NCI-H187 treated with DMSO at 0.1 percent for 48 hours (cell line): ENCODE measurements at regions not wholly inside any gene's neighbourhood (a gene's known extent, or its start where the extent isn't known, plus 50 kb on each side); places are given as distances from the start of the nearest gene placed in this dataset.

ENCODE experiments used
- DNase-seq: peaks from one replicate; lab custom pipeline; 2025; lab: John Stamatoyannopoulos, UW

DNA sequence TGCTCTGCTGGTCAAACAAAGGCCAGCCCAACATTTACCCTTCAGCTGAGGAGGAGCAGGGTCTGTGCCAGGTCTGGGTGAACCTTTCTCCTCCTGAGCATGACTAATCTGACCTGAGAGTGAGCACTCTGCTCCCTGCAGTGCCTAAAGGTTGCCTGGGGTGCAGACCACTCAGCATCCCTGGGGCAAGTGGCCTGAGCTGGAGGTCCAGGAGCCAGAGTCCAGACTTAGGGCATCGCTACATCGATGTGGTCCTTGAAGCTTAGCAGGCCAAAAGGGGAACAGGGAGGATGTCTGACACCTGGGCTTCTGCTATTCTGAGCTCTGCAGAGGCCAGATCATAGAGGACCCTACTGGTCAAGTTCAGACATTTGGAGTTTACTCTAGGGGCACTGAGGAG, 119.1 kb downstream of the FAM43A start:
- no peak for DNase-seq

DNA sequence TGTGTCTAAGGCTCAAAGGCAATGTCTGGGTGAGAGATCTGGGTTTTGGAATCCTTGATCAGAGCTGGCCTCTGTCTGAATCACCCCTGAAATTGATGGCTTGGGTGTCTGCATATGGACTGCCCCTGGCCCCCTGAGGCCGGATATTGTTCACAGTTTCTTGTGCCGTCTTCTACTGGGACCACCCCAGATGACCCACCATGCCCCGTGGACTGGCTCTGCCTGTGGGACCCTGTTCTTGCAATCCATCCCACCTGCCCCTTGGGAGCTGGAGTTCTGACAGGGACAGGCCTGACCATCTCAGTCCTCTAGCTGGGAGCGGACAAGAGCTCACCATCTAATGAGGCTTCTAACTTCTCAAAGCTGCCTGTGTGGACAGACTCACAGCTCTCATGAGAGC, 119.9 kb downstream of the FAM43A start:
- DNase-seq = no peak

DNA sequence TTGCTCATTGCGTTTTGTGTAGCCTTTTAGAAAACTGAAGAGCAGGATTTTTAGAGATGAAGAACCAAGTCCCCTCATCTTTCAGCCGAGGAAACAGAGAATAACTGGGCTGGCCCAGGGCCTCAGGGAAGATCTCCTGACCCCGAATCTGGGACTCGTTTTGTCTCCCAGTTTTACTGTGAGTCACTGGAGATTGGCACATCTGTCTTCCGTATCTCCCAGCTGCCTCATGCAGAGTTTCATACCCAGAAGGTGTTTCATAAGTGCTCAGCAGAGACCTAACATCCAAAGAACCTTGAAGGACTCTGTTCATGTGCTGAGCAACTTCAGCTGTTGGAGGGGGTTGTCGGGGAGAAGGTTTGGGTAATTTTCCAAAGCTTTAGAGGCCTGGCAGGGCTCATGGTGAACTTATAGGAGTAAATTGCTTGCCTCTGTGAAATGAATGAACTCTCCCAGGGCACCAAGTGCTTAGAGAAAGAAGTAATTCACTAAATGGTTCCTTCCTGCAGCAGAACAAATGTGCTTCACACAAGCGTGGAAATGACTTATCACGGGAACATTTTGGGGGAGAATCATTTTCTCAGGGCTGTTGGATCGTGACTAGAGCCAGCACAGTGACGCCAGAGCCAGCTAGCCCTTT, 121.4 kb downstream of the FAM43A start:
- DNase-seq = no peak

DNA sequence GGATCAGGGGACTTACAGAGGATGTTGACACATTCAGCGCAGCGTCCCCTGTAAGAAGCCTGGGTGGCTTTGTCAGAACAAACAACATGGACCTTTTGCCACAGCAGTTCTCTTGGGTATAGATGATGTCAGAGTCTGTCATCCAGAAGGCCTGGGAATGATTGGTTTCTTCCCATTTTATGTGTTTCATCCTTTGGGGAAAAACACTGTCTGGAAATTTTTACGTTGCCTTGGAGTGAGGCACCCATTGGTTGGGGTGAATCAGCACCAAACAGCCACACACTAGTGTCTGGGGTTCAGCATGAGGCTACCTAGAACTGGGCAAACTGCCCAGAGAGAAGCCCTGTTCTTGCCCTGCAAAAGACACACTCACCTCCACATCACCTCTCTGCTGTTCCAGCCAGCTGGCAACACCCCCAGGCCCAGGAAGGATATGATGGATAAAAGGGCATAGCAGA, 123.0 kb downstream of the FAM43A start:
- DNase-seq = no peak

DNA sequence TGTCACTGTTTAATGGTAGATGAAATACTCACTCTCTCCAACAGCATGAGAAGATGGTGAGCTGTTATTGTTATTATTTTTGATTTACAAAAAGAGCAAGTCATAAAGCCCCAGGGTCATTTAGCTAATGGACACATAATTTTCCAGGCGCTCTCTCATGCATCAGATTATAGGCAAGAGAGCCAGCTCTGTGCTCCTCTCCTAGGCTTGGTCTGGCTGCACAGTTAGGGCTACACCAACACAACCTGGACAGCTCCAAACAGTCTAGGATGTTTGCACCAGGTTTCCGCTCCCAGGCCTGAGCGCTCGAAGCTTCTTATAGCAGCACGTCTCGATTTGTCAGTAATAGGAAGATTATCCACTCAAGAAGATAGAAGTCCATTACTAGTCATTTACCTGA, 123.7 kb downstream of the FAM43A start:
- no peak for DNase-seq

DNA sequence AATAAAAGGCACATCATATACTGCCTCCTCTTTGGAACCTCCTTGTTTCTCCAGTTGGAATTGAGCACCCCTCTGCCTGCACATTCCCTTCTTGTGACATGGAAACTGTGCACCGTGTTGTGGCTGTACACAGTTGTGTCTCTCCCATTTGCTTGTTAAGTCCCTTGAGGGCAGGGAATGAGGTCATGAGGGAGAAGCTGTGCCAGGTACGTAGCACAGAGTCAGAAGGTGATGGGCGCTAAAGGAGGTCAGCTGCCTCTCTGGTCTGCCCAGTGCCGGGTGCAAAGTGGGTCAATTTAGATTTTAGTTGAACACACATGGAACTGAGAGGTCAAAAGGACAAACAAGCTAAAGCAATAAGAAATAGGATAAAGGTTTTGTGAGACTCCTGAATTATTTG, 124.4 kb downstream of the FAM43A start:
- DNase-seq = no peak

DNA sequence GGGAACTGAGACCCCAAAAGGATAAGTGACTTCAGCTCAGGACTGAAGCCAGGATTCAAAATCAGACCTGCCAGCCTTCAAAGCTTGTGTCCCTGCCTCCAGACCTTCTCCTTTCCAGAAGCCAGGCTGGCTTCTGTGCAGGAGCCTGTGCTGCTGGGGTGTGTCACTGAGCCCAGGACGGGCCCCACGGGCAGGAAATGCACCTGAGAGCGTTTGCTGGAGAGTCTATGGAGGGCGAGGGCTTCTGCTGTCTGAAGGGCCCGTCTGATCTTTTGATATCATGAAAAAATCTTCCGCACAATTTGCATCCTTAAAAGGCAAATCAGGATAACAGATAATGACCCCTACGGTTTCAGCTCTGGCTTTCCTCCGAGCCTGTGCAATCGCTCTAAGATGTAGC, 125.4 kb downstream of the FAM43A start:
- no peak for DNase-seq

DNA sequence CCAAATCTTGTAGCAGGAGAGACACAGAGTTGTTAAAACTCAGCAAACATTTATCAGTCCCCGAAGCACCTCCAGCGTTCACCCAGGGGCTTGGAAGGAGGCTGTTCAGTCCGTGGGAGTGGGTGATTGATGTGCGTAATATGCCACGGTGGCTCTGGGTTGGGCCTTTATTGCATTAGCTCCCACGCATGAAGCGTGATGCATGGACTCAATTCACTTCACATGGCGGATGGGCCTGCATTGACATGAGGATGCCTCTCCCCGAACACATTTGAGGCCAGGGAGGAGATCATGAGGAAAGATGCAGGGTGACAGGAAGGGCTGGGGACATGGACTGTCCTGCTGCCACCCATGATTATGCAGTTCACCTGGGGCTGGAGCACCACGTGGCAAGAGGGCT, 126.5 kb downstream of the FAM43A start:
- no peak for DNase-seq

DNA sequence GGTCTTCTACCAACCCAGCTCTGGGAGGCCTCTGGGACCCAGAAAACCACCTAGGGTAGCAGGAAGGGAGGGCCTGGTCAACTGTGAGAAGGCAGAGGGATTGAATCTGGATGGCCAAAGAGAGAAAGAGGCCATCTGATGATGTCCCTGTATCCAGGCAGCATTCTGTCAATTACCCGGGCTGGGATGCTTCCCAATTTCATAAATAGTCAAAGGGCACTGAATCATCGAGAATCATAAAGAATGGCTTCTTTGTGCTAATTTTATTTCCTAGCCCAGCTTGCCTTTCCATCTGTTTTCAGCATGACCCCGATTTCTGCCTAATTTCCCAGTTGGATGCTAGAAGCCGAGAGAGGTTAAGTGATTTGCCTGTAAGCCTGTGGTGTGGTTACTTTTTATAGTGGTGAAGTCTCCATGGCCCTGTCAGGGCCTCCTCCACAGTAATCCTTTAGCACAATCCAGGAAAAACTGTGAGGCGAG, 129.2 kb downstream of the FAM43A start:
- no peak for DNase-seq

DNA sequence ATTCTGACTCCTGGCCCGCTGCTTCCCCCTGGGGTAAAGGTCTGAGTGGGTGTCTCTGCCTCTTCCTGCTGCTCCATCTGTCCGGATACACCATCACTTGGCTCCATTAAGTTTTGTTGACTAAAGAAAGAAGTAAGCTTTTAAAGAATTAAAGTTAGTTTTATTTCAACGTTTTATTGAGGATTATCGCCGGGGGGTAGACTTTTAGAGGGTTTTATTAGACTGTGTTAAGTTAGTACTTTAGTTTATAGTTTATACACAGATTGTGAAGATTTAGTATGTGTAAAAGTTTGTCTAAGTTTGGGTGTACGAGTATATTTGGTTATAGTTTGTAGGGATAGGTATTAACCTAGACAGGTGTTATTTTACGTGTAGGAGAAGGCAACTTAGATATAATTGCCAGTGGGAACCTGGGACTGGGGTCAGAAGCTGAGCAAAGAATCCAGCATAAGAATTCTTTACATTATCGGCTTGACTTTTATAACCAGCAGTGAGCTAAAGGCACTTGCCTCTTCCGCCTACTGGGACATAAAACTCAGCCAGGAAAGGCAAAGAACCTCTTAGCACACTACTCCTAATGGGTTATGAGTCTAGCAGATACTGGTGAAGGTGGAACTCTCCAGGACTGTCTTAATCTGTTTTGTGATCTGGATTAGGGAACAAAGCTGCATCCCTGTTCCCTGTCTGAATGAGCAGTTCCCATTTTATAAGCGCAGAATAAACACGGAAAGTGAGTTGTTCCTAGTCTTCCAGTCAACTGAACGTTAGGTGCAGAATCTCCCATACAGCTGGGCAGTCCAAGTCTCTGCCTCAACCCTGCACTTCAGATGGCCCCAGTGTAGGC, 131.3 kb downstream of the FAM43A start:
- DNase-seq = no peak

DNA sequence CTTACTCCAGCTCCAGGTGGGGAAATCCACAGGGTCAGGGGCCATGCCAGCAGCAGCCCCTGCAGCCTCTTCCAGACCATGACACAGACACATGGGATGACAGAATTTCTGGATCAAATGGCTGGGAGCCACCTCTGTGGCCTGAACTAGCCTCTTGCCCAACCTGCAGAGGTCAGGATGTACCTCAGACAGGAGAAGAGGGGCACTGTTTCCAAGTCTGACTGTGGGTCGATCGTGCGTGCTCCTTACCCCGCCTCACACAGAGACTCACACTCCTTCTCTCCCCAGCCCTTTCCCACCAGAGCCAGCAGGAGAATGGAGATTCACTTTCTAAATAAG, 131.9 kb downstream of the FAM43A start:
- no peak for DNase-seq

DNA sequence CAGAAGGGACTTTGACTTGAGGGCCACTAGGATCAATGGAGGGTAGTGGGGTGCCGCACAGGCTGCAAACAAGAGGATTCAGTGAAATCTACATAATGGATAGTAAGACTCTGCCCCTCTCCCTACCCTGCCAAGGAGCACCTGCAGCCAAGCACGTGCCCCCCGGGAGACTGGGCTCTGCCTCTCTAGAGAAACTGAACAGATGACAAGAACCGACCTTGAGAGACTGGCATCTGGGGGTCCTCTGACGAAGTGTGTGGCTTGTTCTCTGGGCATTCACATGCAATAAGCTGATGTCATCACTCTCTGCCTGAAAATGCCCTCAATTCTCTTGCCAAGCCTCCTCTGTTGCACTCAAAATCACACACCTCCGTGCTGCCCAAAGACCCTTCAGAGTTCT, 132.3 kb downstream of the FAM43A start:
- no peak for DNase-seq

DNA sequence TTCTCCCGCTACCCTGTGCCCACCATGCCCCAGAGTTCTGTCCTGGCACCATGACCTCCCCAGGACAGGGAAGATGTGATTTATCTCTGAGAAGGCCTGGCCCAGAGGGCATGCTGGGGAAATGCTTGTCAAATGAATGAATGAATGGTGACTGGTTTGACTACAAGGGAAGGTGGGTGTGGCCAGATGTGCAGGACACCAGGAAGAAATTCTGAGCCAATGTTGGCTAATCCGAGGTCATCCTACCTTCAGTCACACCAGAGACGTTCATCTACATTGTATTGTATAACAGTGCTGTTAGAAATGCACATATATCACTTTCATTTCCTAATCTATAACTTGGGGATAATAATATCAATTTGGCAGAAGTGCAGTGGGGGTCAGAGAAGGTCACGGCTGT, 138.4 kb downstream of the FAM43A start:
- DNase-seq = no peak

DNA sequence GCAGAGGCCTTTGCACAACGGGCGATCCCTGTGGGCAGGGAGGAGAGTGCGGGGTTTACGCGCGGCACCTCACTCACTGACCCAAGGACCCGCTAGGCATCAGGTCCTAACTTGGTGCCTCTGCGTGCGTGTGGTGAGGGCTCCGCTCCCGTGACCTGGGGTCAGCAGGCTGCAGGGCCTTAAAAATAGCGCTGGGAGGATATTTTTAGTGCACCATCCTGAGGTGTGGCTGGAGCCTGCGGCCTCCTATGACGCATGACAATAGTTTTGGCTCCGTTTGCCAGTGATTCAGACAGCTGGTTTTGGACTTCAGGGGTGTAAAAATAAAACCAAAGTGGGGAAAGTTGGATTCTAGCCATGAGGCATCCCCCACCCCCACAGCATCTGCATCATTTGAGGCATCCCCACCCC, 139.0 kb downstream of the FAM43A start:
- no peak for DNase-seq

DNA sequence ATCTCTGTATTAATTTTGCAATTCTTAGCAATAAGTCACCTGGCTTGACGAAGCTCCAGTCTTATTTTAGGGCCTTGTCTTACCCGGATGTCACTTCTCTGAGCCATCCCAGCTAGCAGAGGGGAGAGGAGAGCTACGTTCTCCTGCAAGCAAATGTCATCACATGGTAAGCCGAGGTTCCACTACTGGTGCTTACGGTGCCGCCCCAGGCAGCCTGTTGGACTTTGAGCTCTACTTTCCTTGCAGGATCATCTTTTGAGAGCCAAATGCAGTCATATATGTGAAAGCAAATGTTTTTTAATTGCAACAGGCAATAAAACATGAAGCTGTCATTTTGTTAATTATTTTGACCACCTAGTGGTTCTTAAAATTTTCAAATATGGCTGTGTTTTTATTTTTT, 140.9 kb downstream of the FAM43A start:
- DNase-seq = no peak

DNA sequence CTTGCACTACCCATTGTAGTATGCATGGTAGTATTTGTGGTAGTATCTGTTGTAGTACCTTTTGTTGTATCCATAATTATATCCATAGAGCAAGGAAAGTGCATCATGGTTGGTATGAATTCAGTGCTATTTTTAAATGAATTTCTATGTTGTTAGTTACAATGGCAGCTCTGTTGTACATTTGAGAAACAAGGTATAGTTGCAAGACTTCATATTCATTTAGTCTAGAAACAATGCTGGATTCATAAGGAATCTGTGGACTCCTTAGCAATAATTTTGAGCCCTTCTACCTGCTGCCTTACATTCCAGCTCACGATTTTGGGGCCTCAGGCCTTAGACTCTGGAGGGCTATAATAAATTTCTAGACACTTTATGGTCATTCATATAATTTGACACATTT, 141.8 kb downstream of the FAM43A start:
- DNase-seq = no peak

DNA sequence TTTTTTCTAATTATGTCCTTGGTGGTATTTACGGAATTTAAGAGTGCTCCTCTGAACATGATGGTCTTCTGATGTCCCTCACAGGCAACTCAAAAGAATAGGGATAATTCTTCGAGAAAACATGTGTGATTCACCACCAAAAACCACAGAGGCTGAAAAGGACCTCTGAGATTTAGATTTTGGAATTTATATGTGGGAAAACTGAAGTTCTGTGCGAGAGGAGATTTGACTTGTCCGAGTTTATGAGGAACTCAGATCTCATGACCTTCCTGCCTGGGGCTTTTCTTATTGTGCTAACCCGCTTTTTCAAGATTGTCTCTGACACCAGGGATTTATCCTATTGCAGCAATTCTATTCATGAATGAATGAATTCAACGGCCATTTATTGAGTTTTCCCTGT, 142.4 kb downstream of the FAM43A start:
- DNase-seq = no peak

DNA sequence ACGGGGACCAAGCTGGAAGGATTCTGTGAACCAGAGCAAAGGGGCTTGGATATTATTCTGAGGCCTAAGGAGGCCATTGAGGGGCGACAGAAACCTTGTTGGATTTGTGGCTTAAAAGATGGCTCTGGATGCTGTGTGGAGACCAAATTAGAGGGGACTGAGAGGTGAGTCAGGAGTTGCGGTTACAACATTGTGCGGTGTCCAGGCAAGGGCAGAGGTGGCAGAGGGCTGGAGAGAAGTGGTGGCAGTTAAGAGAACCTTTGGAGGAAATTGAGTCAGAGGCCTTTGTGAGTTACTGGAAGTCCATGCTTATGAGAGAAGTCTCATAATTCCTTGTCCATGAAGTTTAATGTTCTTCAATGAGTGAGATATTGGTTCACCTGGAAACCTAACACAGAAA, 143.2 kb downstream of the FAM43A start:
- no peak for DNase-seq

DNA sequence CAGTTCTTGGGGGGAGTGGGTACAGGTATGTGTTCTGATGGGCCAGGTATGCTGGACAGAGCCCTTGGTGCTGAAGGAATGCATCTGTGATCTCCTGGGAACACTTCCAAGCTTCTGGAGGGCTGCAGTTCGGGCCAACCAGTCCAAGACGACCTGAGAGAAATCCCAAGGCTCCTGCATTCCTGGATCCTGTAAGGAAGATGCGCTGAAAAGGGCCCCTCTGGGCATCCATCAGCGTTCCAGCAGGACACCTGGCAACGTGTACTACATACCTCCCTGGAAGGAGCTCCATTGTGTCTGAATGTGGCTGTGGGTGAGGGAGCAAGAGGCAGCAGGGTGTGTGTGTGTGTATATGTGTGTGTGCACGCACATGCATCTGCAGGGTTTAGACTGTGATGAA, 144.7 kb downstream of the FAM43A start:
- no peak for DNase-seq

DNA sequence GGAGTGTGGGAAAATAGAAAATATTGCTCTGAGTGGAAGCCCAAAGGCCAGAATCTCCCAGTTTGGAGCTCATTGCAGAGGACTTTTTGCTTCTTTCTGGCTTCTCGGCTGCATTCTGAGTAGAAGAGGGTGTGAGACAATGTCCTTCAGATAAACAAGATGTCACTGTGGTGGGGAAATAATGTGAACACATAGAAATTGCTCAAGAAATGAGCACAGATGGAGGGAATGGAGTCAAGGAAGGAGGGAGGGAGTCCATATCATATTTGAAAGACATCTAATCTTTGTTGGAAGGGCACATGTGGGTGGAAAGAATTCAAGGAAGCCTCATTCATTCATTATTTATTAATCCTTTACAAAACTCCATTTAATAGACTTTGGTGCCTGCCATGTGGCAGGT, 145.3 kb downstream of the FAM43A start:
- DNase-seq = no peak

DNA sequence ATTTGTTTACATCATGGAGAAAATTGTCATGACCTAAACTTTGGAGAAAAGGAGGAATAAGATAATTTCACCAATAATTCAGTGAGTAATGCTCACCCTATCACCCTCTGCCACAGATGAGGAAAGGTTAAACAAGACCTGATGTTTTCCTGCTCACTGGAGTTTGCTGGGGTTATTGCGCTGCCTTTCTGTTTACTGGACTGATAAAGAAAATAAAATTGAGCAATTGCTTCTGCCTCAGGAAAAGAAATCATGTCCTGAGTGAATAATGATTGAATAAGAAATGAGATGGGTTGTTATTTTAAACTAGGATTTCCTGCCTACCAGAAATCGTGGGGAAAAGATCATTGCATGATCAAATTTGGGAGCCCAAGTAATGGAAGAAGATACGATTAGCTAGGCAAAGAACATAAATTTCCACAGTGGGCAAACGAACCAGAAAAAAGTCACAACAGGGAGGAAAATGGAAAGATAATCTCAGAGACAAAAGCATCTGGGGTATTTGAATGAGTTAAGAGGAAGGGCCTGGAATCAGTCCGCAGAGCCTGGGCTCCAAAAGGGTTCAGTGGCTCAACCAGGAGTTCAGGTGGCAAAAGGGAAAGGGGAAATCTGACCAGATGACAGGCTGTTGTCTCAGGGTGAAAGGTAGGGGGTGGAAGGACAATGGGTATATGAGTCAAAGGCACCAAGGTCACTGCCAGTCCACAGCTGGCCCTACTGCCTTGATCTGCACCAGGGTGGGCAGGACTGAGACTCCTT, 146.8 kb downstream of the FAM43A start:
- DNase-seq = no peak

DNA sequence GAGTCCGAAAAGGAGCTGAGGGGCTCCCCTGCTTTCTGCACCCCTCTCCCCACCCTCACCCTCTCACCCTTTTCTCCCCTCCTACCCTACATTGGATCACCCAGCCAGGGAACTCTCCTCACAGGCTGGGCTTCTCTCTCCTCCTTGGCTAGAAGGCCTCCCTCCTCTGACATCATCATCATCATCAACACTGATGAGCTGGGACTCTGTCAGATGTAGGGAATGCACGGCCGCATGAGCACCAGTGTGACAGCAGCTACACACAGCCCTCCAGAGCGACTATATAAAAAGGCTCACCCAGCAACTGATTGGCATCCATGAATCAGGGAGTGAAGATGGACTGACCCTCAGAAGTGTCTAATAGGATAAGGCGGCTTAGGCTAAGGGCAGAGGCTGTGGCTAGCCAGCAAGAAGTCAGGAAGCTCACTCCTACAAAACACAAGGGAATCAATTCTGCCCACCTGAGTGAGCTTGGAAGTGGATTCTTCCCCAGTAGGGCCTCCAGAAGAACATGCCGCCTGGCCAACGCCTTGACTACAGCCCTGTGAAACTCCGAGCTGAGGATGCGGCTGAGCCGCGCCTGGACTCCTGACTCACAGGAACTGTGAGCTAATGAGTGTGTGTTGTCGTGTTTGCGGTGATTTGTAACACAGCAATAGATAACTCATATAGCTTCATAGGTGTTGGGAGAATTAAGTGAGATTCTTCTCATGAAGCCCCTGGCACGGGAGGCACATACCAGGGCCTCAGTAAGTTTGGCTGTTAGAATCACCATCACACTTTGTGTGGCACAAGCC, 147.6 kb downstream of the FAM43A start:
- DNase-seq = no peak
